Prostate gland (tissue), 2 donors: ENCODE measurements at regions not wholly inside any gene's neighbourhood (a gene's known extent, or its start where the extent isn't known, plus 50 kb on each side); places are given as distances from the start of the nearest gene placed in this dataset.

ENCODE experiments used
- CTCF ChIP-seq, 4 experiments: fragments of 200-600 bp in 2 of 4; fragments of 450-650 bp in 2 of 4; sonication (generic) in 2 of 4; IDR thresholded peaks; 1 replicate in 3 of 4; 2 replicates in 1 of 4; pipeline ENCODE4 v1.5.1; 2016 to 2019; ENCODE audit warnings: antibody characterized with exemption in 4 of 4, mild to moderate bottlenecking in 2 of 4, moderate library complexity in 2 of 4
- POLR2A ChIP-seq: fragments of 450-650 bp; IDR thresholded peaks from one replicate; pipeline ENCODE4 v1.6.1; 2016; ENCODE audit warnings: antibody characterized with exemption, mild to moderate bottlenecking

DNA sequence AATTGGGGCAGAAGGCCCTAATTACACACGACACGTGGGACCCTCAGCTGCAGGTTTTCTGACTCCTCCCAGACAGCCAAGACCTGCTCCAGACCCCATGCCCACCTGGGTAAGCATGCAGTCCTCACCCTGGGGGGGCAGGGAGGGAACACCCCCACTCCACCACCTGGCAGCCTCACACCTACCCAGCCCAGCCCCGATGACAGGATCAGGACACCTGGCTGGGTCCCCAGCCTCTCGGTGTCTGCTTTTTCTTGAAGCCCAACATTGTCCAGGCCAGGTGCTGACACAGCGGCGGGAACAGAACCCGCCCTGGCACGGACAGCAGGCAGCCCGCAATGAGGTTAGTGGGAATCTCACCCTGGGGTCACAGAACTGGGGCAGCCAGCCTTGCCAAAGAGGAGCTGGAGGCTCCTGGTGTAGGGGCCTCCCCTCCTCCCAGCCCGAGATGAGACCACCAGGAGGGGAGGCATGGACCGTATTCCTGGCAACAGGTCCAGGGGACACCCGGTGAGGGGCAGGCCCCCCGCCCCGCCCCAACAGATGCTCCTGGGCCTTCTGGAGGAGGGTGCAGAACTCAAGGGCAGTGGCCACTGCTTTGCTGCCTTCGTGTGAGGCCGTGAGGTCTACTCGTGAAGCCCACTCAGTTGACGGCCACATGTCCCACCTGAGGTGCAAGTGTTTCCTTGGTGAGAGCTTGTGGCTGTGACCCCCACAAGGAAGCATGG, 103.8 kb downstream of the DLL1 start:
- TF ChIP-seq CTCF (IDR thresholded peaks at IDR 0.05) (no peak), POLR2A (no peak)
